Suprapubic skin (tissue), 4 donors: ENCODE measurements at regions not wholly inside any gene's neighbourhood (a gene's known extent, or its start where the extent isn't known, plus 50 kb on each side); places are given as distances from the start of the nearest gene placed in this dataset.

Experiments used
- DNase-seq, 2 donors: peaks; one replicate each; pipeline ENCODE4 v3.0.0-alpha.2; 2019; ENCODE audit warnings: low spot score in 2 of 2
- H3K27ac ChIP-seq: fragments of 200-600 bp; sonication (generic); one replicate; pipeline ENCODE4 v1.5.1; 2019
- H3K27me3 ChIP-seq: fragments of 200-600 bp; sonication (generic); one replicate; pipeline ENCODE4 v1.5.1; 2019
- H3K36me3 ChIP-seq: fragments of 200-600 bp; sonication (generic); one replicate; pipeline ENCODE4 v1.5.1; 2019
- H3K4me1 ChIP-seq: fragments of 200-600 bp; sonication (generic); one replicate; pipeline ENCODE4 v1.5.1; 2019
- H3K4me3 ChIP-seq: fragments of 200-600 bp; sonication (generic); one replicate; pipeline ENCODE4 v1.5.1; 2019; ENCODE audit warnings: mild to moderate bottlenecking
- H3K9me3 ChIP-seq: fragments of 200-600 bp; sonication (generic); one replicate; pipeline ENCODE4 v1.5.1; 2019
- CTCF ChIP-seq, 2 donors: fragments of 200-600 bp in 1 of 2; fragments of 450-650 bp in 1 of 2; sonication (generic) in 1 of 2; IDR thresholded peaks; one replicate each; pipeline ENCODE4 v1.5.1; 2016 to 2019; ENCODE audit warnings: antibody characterized with exemption in 2 of 2, mild to moderate bottlenecking in 1 of 2, moderate library complexity in 1 of 2
- EP300 ChIP-seq: sonication (generic); formaldehyde crosslinking; IDR thresholded peaks from one replicate; pipeline ENCODE4 v1.6.1; 2017; ENCODE audit warnings: antibody characterized with exemption
- POLR2A ChIP-seq, 2 donors: fragments of 450-650 bp; IDR thresholded peaks; one replicate each; pipeline ENCODE4 v1.6.1; 2017; ENCODE audit warnings: antibody characterized with exemption in 2 of 2, mild to moderate bottlenecking in 2 of 2, moderate library complexity in 2 of 2
- POLR2AphosphoS5 ChIP-seq, 3 donors: sonication (generic); formaldehyde crosslinking; IDR thresholded peaks; one replicate each; pipeline ENCODE4 v1.6.1; 2017; ENCODE audit warnings: antibody characterized with exemption in 3 of 3
- WGBS: methylation state at CpG from one replicate; pipeline ENCODE4 v1.1.5; 2018; 5-methylcytosine and 5-hydroxymethylcytosine counted together

- no peak overlapping the region for H3K4me3 ChIP-seq
- TF ChIP-seq POLR2AphosphoS5 (IDR thresholded peaks at IDR 0.05) = no peak
- no peak for TF ChIP-seq CTCF (IDR thresholded peaks at IDR 0.05)
- no peak for TF ChIP-seq EP300
- no peak for TF ChIP-seq POLR2A (IDR thresholded peaks at IDR 0.05)
- H3K27me3 ChIP-seq = no peaks in the 10 kb centered on the region
Measured at GRCh38 chr1:80520949-80521348, 1279.8 kb upstream of the ADGRL2 start.

GRCh38 chr1:80517062-80517461 lies 1283.7 kb upstream of the ADGRL2 start:
- H3K36me3 ChIP-seq = no peaks in the 10 kb centered on the region
- no peak for DNase-seq
- no peak overlapping the region for H3K4me3 ChIP-seq
- WGBS = 97% methylated on average over 1 of the region's 1 CpG
- H3K27ac ChIP-seq = no peak overlapping the region
- no peaks in the 10 kb centered on the region for H3K27me3 ChIP-seq
- H3K4me1 ChIP-seq = no peaks in the 10 kb centered on the region
- H3K9me3 ChIP-seq = no peaks in the 10 kb centered on the region
- no peak for TF ChIP-seq POLR2A (IDR thresholded peaks at IDR 0.05)

More at GRCh38 chr1:80520949-80521348, 1279.8 kb upstream of the ADGRL2 start:
- H3K36me3 ChIP-seq = no peaks in the 10 kb centered on the region
- 89% methylated on average over 1 of the region's 1 CpG for WGBS
- no peak overlapping the region for H3K27ac ChIP-seq
- H3K4me1 ChIP-seq = no peaks in the 10 kb centered on the region
- no peaks in the 10 kb centered on the region for H3K9me3 ChIP-seq
- no peak for DNase-seq

GRCh38 chr1:80509965-80510522 lies 1290.7 kb upstream of the ADGRL2 start:
- Histone ChIP-seq H3K9me3 (no peaks in the 10 kb centered on the region), H3K27me3 (no peaks in the 10 kb centered on the region), H3K36me3 (no peaks in the 10 kb centered on the region), H3K4me1 (no peaks in the 10 kb centered on the region), H3K27ac (no peak overlapping the region), H3K4me3 (no peak overlapping the region)
- WGBS = 66% methylated on average over 2 of the region's 2 CpGs
- DNase-seq = no peak
- no peak for TF ChIP-seq EP300
- TF ChIP-seq POLR2A (IDR thresholded peaks at IDR 0.05) = no peak
- no peak for TF ChIP-seq CTCF (IDR thresholded peaks at IDR 0.05)
- TF ChIP-seq POLR2AphosphoS5 (IDR thresholded peaks at IDR 0.05) = no peak

DNA sequence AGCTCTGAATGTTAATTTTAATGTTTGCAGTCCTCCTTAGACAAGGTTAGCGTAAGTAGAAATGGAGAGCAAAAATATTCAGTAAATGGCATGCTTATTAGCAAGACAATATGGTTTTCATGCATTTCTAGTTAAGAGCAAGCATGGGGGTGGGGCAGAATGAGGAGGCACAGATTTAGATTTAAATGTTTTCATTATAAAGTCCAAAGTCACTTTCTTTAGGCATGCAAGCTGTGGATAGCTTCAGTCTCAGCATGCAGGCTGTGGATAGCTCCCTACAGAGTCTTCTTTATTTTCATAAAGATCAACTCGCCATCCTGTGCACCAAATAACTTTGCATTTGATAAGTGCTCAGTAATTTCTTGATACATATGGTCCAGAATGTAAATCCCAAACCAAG lies 1294.5 kb upstream of the ADGRL2 start:
- Histone ChIP-seq H3K9me3 (no peaks in the 10 kb centered on the region), H3K27me3 (no peaks in the 10 kb centered on the region), H3K4me3 (no peak overlapping the region), H3K27ac (no peak overlapping the region), H3K36me3 (no peaks in the 10 kb centered on the region), H3K4me1 (no peaks in the 10 kb centered on the region)
- DNase-seq = no peak
- TF ChIP-seq CTCF (IDR thresholded peaks at IDR 0.05) (no peak), EP300 (no peak), POLR2AphosphoS5 (IDR thresholded peaks at IDR 0.05) (no peak)
- WGBS = 74% methylated on average over 2 of the region's 2 CpGs

GRCh38 chr1:80498673-80499072 lies 1302.1 kb upstream of the ADGRL2 start:
- Histone ChIP-seq H3K27me3 (no peaks in the 10 kb centered on the region), H3K9me3 (no peaks in the 10 kb centered on the region), H3K4me3 (no peak overlapping the region), H3K27ac (no peak overlapping the region), H3K36me3 (no peaks in the 10 kb centered on the region), H3K4me1 (no peaks in the 10 kb centered on the region)
- DNase-seq = no peak
- no peak for TF ChIP-seq POLR2AphosphoS5 (IDR thresholded peaks at IDR 0.05)
- no peak for TF ChIP-seq CTCF (IDR thresholded peaks at IDR 0.05)
- TF ChIP-seq EP300 = no peak

GRCh38 chr1:80495806-80496205 lies 1304.9 kb upstream of the ADGRL2 start:
- Histone ChIP-seq H3K36me3 (no peaks in the 10 kb centered on the region), H3K4me1 (no peaks in the 10 kb centered on the region), H3K9me3 (no peaks in the 10 kb centered on the region), H3K27ac (no peak overlapping the region), H3K27me3 (no peaks in the 10 kb centered on the region), H3K4me3 (no peak overlapping the region)
- no peak for DNase-seq
- TF ChIP-seq CTCF (IDR thresholded peaks at IDR 0.05) = no peak
- 93% methylated on average over 14 of the region's 16 CpGs for WGBS
